ENCODE measurements at regions not wholly inside any gene's neighbourhood (a gene's known extent, or its start where the extent isn't known, plus 50 kb on each side); places are given as distances from the start of the nearest gene placed in this dataset.
A peak's percentile ranks its signal among the peaks of the same experiment; 100 is the strongest.

- Histone ChIP-seq H3K79me2 (ENCODE audit: low read length) (no peaks in the 10 kb centered on the region), H3K4me2 (ENCODE audit: low read length) (no peak overlapping the region), H3K4me1 (ENCODE audit: insufficient read depth, low read length) (peaks cover 17% of the 10 kb centered on the region), H3F3A (ENCODE audit: low read length, unreplicated experiment) (peaks cover 5% of the 10 kb centered on the region), H3K9me2 (replicated peaks; ENCODE audit: low read length) (no peaks in the 10 kb centered on the region), H3K4me3 (ENCODE audit: low read length) (no peak overlapping the region), H3K27ac (ENCODE audit: low read length) (no peak overlapping the region), H4K20me1 (ENCODE audit: low read length) (no peaks in the 10 kb centered on the region), H3K9me3 (ENCODE audit: low read length) (no peaks in the 10 kb centered on the region), H2AFZ (ENCODE audit: low read length) (no peak overlapping the region), H3K36me3 (ENCODE audit: low read depth, low read length) (no peaks in the 10 kb centered on the region), H3K9ac (ENCODE audit: low read length) (no peak overlapping the region), H3K27me3 (ENCODE audit: low read length) (no peaks in the 10 kb centered on the region)
- ChIA-PET POLR2A (ENCODE audit: unreplicated experiment) (no interaction called here), CTCF (no interaction called here)
- DNase-seq = no peak
- intact Hi-C loops (cut with micrococcal nuclease) = no loop called here
- no TSS peak for BruUV-seq (replicated peaks)
- ATAC-seq = no peak
- TF ChIP-seq EZH2 (IDR thresholded peaks at IDR 0.05; ENCODE audit: low read length, unreplicated experiment) = no peak
- no peak for TF ChIP-seq EZH2phosphoT487 (IDR thresholded peaks at IDR 0.05; ENCODE audit: borderline replicate concordance, low read length)
- TF ChIP-seq CTCF (conservative IDR thresholded peaks at IDR 0.05; ENCODE audit: low read depth, low read length) = no peak
Observed at GRCh38 chr6:135578976-135579375, 81.4 kb upstream of the AHI1 start.

- TF ChIP-seq EZH2 (IDR thresholded peaks at IDR 0.05; ENCODE audit: low read length, unreplicated experiment) (no peak), CTCF (conservative IDR thresholded peaks at IDR 0.05; ENCODE audit: low read depth, low read length) (no peak)
- no TSS peak for BruUV-seq (replicated peaks)
- ChIA-PET POLR2A (ENCODE audit: unreplicated experiment) (no interaction called here), CTCF (no interaction called here)
- H3K27me3 ChIP-seq (ENCODE audit: low read length) = no peaks in the 10 kb centered on the region
- DNase-seq (no peak), ATAC-seq (no peak)
- H3K27ac ChIP-seq (ENCODE audit: low read length) = no peak overlapping the region
- H3K9me3 ChIP-seq (ENCODE audit: low read length) = no peaks in the 10 kb centered on the region
- no peak overlapping the region for H3K9ac ChIP-seq (ENCODE audit: low read length)
- H2AFZ ChIP-seq (ENCODE audit: low read length) = no peak overlapping the region
- no peaks in the 10 kb centered on the region for H3K79me2 ChIP-seq (ENCODE audit: low read length)
- H3K9me2 ChIP-seq (replicated peaks; ENCODE audit: low read length) = no peaks in the 10 kb centered on the region
- H4K20me1 ChIP-seq (ENCODE audit: low read length) = no peaks in the 10 kb centered on the region
- peaks cover 13% of the 10 kb centered on the region for H3K4me1 ChIP-seq (ENCODE audit: insufficient read depth, low read length)
- no peak overlapping the region for H3K4me2 ChIP-seq (ENCODE audit: low read length)
- H3K36me3 ChIP-seq (ENCODE audit: low read depth, low read length) = no peaks in the 10 kb centered on the region
- no peak overlapping the region for H3K4me3 ChIP-seq (ENCODE audit: low read length)
- peaks cover 5% of the 10 kb centered on the region for H3F3A ChIP-seq (ENCODE audit: low read length, unreplicated experiment)
- intact Hi-C loops (cut with micrococcal nuclease) = no loop called here
Observed at GRCh38 chr6:135581211-135581610, 83.7 kb upstream of the AHI1 start.

GRCh38 chr6:135583256-135583761 is 85.8 kb upstream of the AHI1 start:
- Histone ChIP-seq H3K4me2 (ENCODE audit: low read length) (peak overlapping the region; percentile 24; the same call in 1 of the 2 replicates), H3K79me2 (ENCODE audit: low read length) (no peaks in the 10 kb centered on the region), H3F3A (ENCODE audit: low read length, unreplicated experiment) (peaks cover 5% of the 10 kb centered on the region), H3K9me3 (ENCODE audit: low read length) (no peaks in the 10 kb centered on the region), H4K20me1 (ENCODE audit: low read length) (no peaks in the 10 kb centered on the region), H3K4me3 (ENCODE audit: low read length) (no peak overlapping the region), H3K9ac (ENCODE audit: low read length) (no peak overlapping the region), H3K27ac (ENCODE audit: low read length) (peak overlapping the region; percentile 43), H3K4me1 (ENCODE audit: insufficient read depth, low read length) (peaks cover 16% of the 10 kb centered on the region), H3K9me2 (replicated peaks; ENCODE audit: low read length) (no peaks in the 10 kb centered on the region), H3K36me3 (ENCODE audit: low read depth, low read length) (no peaks in the 10 kb centered on the region), H2AFZ (ENCODE audit: low read length) (0 out of 2 replicates have a peak overlapping the region, but pooled peaks have one; percentile 21), H3K27me3 (ENCODE audit: low read length) (no peaks in the 10 kb centered on the region)
- BruUV-seq (replicated peaks) = no TSS peak
- ChIA-PET POLR2A (ENCODE audit: unreplicated experiment) (no interaction called here), CTCF (no interaction called here)
- peak; percentile 84 for ATAC-seq
- intact Hi-C loops (cut with micrococcal nuclease) = no loop called here
- no peak for TF ChIP-seq CTCF (conservative IDR thresholded peaks at IDR 0.05; ENCODE audit: low read depth, low read length)
- no peak for TF ChIP-seq EZH2phosphoT487 (IDR thresholded peaks at IDR 0.05; ENCODE audit: borderline replicate concordance, low read length)
- TF ChIP-seq EZH2 (IDR thresholded peaks at IDR 0.05; ENCODE audit: low read length, unreplicated experiment) = no peak
- DNase-seq = peak; percentile 61
